ENCODE measurements at regions not wholly inside any gene's neighbourhood (a gene's known extent, or its start where the extent isn't known, plus 50 kb on each side); places are given as distances from the start of the nearest gene placed in this dataset.

GRCh38 chr2:162925595-162925994 lies 87.0 kb upstream of the KCNH7 start:
- H3K79me2 ChIP-seq (ENCODE audit: insufficient read depth, low read depth) = no peaks in the 10 kb centered on the region
- no peaks in the 10 kb centered on the region for H4K20me1 ChIP-seq (ENCODE audit: insufficient read depth)
- TF ChIP-seq, protein P1, sequence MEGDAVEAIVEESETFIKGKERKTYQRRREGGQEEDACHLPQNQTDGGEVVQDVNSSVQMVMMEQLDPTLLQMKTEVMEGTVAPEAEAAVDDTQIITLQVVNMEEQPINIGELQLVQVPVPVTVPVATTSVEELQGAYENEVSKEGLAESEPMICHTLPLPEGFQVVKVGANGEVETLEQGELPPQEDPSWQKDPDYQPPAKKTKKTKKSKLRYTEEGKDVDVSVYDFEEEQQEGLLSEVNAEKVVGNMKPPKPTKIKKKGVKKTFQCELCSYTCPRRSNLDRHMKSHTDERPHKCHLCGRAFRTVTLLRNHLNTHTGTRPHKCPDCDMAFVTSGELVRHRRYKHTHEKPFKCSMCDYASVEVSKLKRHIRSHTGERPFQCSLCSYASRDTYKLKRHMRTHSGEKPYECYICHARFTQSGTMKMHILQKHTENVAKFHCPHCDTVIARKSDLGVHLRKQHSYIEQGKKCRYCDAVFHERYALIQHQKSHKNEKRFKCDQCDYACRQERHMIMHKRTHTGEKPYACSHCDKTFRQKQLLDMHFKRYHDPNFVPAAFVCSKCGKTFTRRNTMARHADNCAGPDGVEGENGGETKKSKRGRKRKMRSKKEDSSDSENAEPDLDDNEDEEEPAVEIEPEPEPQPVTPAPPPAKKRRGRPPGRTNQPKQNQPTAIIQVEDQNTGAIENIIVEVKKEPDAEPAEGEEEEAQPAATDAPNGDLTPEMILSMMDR (conservative IDR thresholded peaks at IDR 0.05; ENCODE audit: low read depth, low read length) = no peak
- no peaks in the 10 kb centered on the region for H3K27me3 ChIP-seq (ENCODE audit: insufficient read depth, low read depth)
- H3K36me3 ChIP-seq (ENCODE audit: insufficient read depth) = no peaks in the 10 kb centered on the region
- H3K9ac ChIP-seq = no peak overlapping the region
- H3K4me2 ChIP-seq = no peak overlapping the region
- H3K27ac ChIP-seq = no peak overlapping the region
- H2AFZ ChIP-seq (ENCODE audit: low read depth) = no peak overlapping the region
- peaks cover 6% of the 10 kb centered on the region for H3K4me1 ChIP-seq (ENCODE audit: low read depth, poor library complexity, severe bottlenecking)
- H3K4me3 ChIP-seq (IDR thresholded peaks at IDR 0.05; ENCODE audit: insufficient read depth, low read depth, low read length) = no peak overlapping the region

- H3K36me3 ChIP-seq (ENCODE audit: insufficient read depth) = no peaks in the 10 kb centered on the region
- no peak overlapping the region for H3K4me2 ChIP-seq
- TF ChIP-seq, protein P1 (conservative IDR thresholded peaks at IDR 0.05; ENCODE audit: low read depth, low read length) = no peak
- H3K79me2 ChIP-seq (ENCODE audit: insufficient read depth, low read depth) = no peaks in the 10 kb centered on the region
- H3K9ac ChIP-seq = no peak overlapping the region
- H4K20me1 ChIP-seq (ENCODE audit: insufficient read depth) = no peaks in the 10 kb centered on the region
- no peak overlapping the region for H3K4me3 ChIP-seq (IDR thresholded peaks at IDR 0.05; ENCODE audit: insufficient read depth, low read depth, low read length)
- H2AFZ ChIP-seq (ENCODE audit: low read depth) = no peak overlapping the region
- no peaks in the 10 kb centered on the region for H3K27me3 ChIP-seq (ENCODE audit: insufficient read depth, low read depth)
- H3K4me1 ChIP-seq (ENCODE audit: low read depth, poor library complexity, severe bottlenecking) = no peaks in the 10 kb centered on the region
- no peak overlapping the region for H3K27ac ChIP-seq
Measured at GRCh38 chr2:162919111-162919510, 80.5 kb upstream of the KCNH7 start.

DNA sequence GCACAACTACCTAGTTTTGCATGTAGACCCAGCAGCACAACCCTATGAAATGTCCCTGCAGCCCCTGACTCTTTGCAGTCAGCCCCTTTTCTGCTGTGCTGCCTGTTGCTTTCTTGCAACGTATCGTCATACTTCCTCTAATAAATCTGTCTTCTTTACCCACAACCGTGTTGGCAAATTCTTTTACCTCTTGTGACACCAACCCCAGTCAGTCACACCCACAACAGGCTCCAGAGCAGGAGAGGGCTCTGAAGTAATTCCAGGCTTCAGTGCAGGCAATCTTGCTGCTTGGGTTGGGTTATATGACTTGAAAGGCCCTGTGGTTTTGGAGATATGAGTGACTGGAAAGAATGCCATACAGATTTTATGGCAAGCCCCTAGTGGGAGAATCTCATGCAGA lies 79.1 kb upstream of the KCNH7 start:
- Histone ChIP-seq H3K27me3 (ENCODE audit: insufficient read depth, low read depth) (no peaks in the 10 kb centered on the region), H2AFZ (ENCODE audit: low read depth) (no peak overlapping the region), H3K4me2 (no peak overlapping the region), H3K79me2 (ENCODE audit: insufficient read depth, low read depth) (no peaks in the 10 kb centered on the region), H3K4me1 (ENCODE audit: low read depth, poor library complexity, severe bottlenecking) (no peaks in the 10 kb centered on the region), H3K9ac (no peak overlapping the region), H3K36me3 (ENCODE audit: insufficient read depth) (no peaks in the 10 kb centered on the region), H3K4me3 (IDR thresholded peaks at IDR 0.05; ENCODE audit: insufficient read depth, low read depth, low read length) (no peak overlapping the region), H3K27ac (no peak overlapping the region), H4K20me1 (ENCODE audit: insufficient read depth) (no peaks in the 10 kb centered on the region)
- TF ChIP-seq, protein P1 (conservative IDR thresholded peaks at IDR 0.05; ENCODE audit: low read depth, low read length) = no peak

DNA sequence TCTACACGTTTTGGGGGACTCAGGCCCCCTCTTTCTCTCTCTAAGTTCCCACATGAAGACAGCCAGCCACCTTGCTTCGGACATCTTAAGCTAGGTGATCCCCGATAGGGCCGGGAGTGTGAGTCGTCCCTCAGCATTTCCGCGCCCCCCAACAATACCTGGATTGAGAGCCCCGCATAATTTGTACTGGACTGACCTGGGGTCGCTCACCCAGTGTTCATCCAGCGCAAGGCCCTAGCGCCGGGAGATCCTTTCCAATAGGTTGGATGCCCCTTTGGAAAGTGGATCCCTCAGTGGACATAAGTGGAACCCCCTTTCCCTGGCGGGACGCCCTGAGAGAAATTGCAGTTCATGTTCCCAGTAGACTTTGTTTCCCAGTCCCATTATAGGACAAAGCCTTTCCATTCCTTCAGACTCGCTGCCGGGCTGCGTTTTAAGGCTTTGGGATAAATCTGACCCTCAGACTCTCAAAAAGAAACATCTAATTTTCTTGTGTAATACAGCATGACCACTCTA lies 77.8 kb upstream of the KCNH7 start:
- no peak overlapping the region for H3K27ac ChIP-seq
- H3K9ac ChIP-seq = no peak overlapping the region
- no peak overlapping the region for H2AFZ ChIP-seq (ENCODE audit: low read depth)
- H3K79me2 ChIP-seq (ENCODE audit: insufficient read depth, low read depth) = no peaks in the 10 kb centered on the region
- no peak overlapping the region for H3K4me3 ChIP-seq (IDR thresholded peaks at IDR 0.05; ENCODE audit: insufficient read depth, low read depth, low read length)
- H3K36me3 ChIP-seq (ENCODE audit: insufficient read depth) = no peaks in the 10 kb centered on the region
- H3K4me2 ChIP-seq = no peak overlapping the region
- TF ChIP-seq, protein P1 (conservative IDR thresholded peaks at IDR 0.05; ENCODE audit: low read depth, low read length) = no peak
- H3K27me3 ChIP-seq (ENCODE audit: insufficient read depth, low read depth) = no peaks in the 10 kb centered on the region
- no peaks in the 10 kb centered on the region for H3K4me1 ChIP-seq (ENCODE audit: low read depth, poor library complexity, severe bottlenecking)
- H4K20me1 ChIP-seq (ENCODE audit: insufficient read depth) = no peaks in the 10 kb centered on the region
